ENCODE measurements at regions not wholly inside any gene's neighbourhood (a gene's known extent, or its start where the extent isn't known, plus 50 kb on each side); places are given as distances from the start of the nearest gene placed in this dataset.

DNA sequence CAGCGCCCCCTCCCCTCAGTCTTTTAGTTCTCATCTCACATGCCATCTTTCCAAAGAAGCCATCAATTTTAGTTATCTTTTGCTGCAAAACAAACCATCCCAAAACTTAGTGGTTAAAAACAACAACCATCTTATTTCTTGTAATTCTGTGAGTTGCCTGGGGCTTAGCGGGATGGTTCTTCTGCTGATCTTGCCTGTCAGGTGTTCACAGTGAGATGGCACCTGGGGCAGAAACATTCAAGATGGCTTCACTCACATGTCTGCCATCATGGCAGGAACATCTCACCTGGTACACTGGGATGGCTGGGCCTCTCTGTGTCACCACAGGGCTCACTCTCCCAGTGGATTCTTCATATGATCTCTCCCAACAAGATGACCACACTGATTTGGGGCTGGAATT, 67.6 kb upstream of the KCNK12 start:
- TF ChIP-seq CTCF (conservative IDR thresholded peaks at IDR 0.05; ENCODE audit: low read length) (no peak), EZH2phosphoT487 (IDR thresholded peaks at IDR 0.05; ENCODE audit: borderline replicate concordance) (no peak)

Data from Loucy (cell line).